GM12878 (cell line): ENCODE measurements at regions not wholly inside any gene's neighbourhood (a gene's known extent, or its start where the extent isn't known, plus 50 kb on each side); places are given as distances from the start of the nearest gene placed in this dataset.

Source experiments
- ATAC-seq: fragments of 200-7000 bp; cut with Tn5 transposase; 3 replicates; pipeline ENCODE4 v1.9.1; 2020; ENCODE audit warnings: mild to moderate bottlenecking, moderate library complexity
- BruUV-seq: library from RNA; stranded (reverse); fragments of 400-500 nt; replicated peaks from 2 replicates; lab custom pipeline; 2021; lab: Mats Ljungman, UMichigan
- CTCF ChIA-PET: fragments of 300-600 bp; sonication (Branson Sonifier 250); formaldehyde crosslinking; extraction: SDS; loops from one replicate; lab custom pipeline; 2021; ENCODE audit warnings: inconsistent platforms; lab: Yijun Ruan, JAX
- POLR2A ChIA-PET: fragments of 350-600 bp; formaldehyde crosslinking; extraction: SDS; loops from one replicate; lab custom pipeline; 2021; ENCODE audit warnings: inconsistent platforms; lab: Charles Lee
- RAD21 ChIA-PET: fragments of 300-600 bp; sonication (Branson Sonifier 250); formaldehyde crosslinking; loops from one replicate; lab custom pipeline; 2023; ENCODE audit warnings: antibody characterized with exemption; ENCODE audit not compliant: unreplicated experiment; lab: Charles Lee
- SMC1A ChIA-PET: fragments of 300-600 bp; sonication (Branson Sonifier 250); formaldehyde crosslinking; loops from one replicate; lab custom pipeline; 2023; ENCODE audit not compliant: unreplicated experiment, uncharacterized antibody; lab: Charles Lee
- DNase-seq: peaks from one replicate; pipeline ENCODE4 v3.0.0-alpha.2; 2011; ENCODE audit warnings: low read depth, low spot score
- FAIRE-seq: peaks from 3 replicates; lab custom pipeline; 2011; peaks lifted over from hg19 to GRCh38; lab: Jason Lieb, UNC
- H2AFZ ChIP-seq: 2 replicates; pipeline ENCODE4 v1.6.0; 2011; ENCODE audit warnings: low read depth, low read length, control low read depth; ENCODE audit not compliant: control insufficient read depth
- H3K27ac ChIP-seq: 2 replicates; pipeline ENCODE4 v1.5.1; 2011; ENCODE audit warnings: control low read depth; ENCODE audit not compliant: control insufficient read depth, insufficient read depth
- H3K27me3 ChIP-seq, 2 experiments: replicated peaks in 1 of 2; 2 replicates each; pipeline versions ENCODE4 v1.6.0 to v1.6.1; 2011; ENCODE audit warnings: low read length in 1 of 2; ENCODE audit not compliant: control insufficient read depth in 2 of 2, insufficient read depth in 2 of 2
- H3K36me3 ChIP-seq, 2 experiments: 2 replicates each; pipeline ENCODE4 v1.5.1; 2011; ENCODE audit warnings: low read length in 1 of 2; ENCODE audit not compliant: control insufficient read depth in 2 of 2, insufficient read depth in 2 of 2
- H3K4me1 ChIP-seq: 2 replicates; pipeline ENCODE4 v1.6.1; 2011; ENCODE audit warnings: mild to moderate bottlenecking, low read length, moderate library complexity, mixed read lengths; ENCODE audit not compliant: control insufficient read depth, insufficient read depth
- H3K4me2 ChIP-seq: 2 replicates; pipeline ENCODE4 v1.6.0; 2011; ENCODE audit warnings: control low read depth; ENCODE audit not compliant: control insufficient read depth, insufficient read depth
- H3K4me3 ChIP-seq: fragments of 200-600 bp; sonication (generic); 2 replicates; pipeline ENCODE4 v1.5.1; 2016
- H3K79me2 ChIP-seq: 2 replicates; pipeline ENCODE4 v1.6.0; 2011; ENCODE audit warnings: low read length; ENCODE audit not compliant: control insufficient read depth, insufficient read depth
- H3K9ac ChIP-seq: 2 replicates; pipeline ENCODE4 v1.8.0; 2011; ENCODE audit warnings: low read length, control low read depth, mixed read lengths; ENCODE audit not compliant: control insufficient read depth, insufficient read depth
- H3K9me3 ChIP-seq: replicated peaks from 3 replicates; pipeline ENCODE4 v1.5.1; 2011; ENCODE audit warnings: mild to moderate bottlenecking, low read length; ENCODE audit not compliant: control insufficient read depth, insufficient read depth
- H4K20me1 ChIP-seq: 2 replicates; pipeline ENCODE4 v1.6.0; 2011; ENCODE audit not compliant: control insufficient read depth, insufficient read depth
- ATF3 ChIP-seq: IDR thresholded peaks from 2 replicates; pipeline ENCODE4 v1.6.1; 2011; ENCODE audit warnings: low read depth, mild to moderate bottlenecking, low read length, moderate library complexity, borderline replicate concordance; ENCODE audit errors: extremely low read depth
- ATF7 ChIP-seq: fragments of 450-650 bp; IDR thresholded peaks from 2 replicates; pipeline ENCODE4 v1.6.1; 2016; ENCODE audit warnings: low read depth, mild to moderate bottlenecking
- IRF5 ChIP-seq: fragments of 450-650 bp; IDR thresholded peaks from 2 replicates; pipeline ENCODE4 v1.6.1; 2017; ENCODE audit warnings: borderline replicate concordance
- RUNX3 ChIP-seq: IDR thresholded peaks from 2 replicates; pipeline ENCODE4 v1.6.1; 2012; ENCODE audit warnings: low read length, inconsistent platforms
- USF2 ChIP-seq: IDR thresholded peaks from 2 replicates; pipeline ENCODE4 v1.6.1; 2011; ENCODE audit warnings: low read depth, low read length, improper control_type of control experiment, borderline replicate concordance
- WGBS: methylation state at CpG from one replicate; pipeline ENCODE4 v1.1.6; 2016; ENCODE audit warnings: low lambda C conversion rate; ENCODE audit not compliant: insufficient replicate concordance, insufficient coverage; ENCODE audit errors: missing lambda C conversion rate; 5-methylcytosine and 5-hydroxymethylcytosine counted together
- in situ Hi-C: fragments of 300-500 bp; cut with MboI; formaldehyde crosslinking; loops from 9 replicates; pipeline ENCODE4 v1.14.3; 2018; ENCODE audit warnings: mixed read lengths
- intact Hi-C: fragments of 100-400 bp; cut with micrococcal nuclease; formaldehyde crosslinking; loops from one replicate; pipeline ENCODE4 v1.14.2; 2022; ENCODE audit not compliant: unreplicated experiment

- Histone ChIP-seq H4K20me1 (no peaks in the 10 kb centered on the region), H3K27me3 (peaks cover 1 to 7% of the 10 kb centered on the region in 2 experiments; a peak in 3 of 4 replicates), H3K36me3 (no peaks in the 10 kb centered on the region; a peak in 1 of 4 replicates), H3K4me2 (peak overlapping the region; percentile 99), H3K9ac (no peak overlapping the region), H3K79me2 (peaks cover 2% of the 10 kb centered on the region), H3K4me3 (peak overlapping the region; percentile 78; the same call in 1 of the 2 replicates), H2AFZ (no peak overlapping the region), H3K27ac (no peak overlapping the region)
- in situ Hi-C loops = no loop called here
- ATAC-seq (no peak), FAIRE-seq (no peak)
- ChIA-PET CTCF (interaction anchor here (0.8 kb wide), 1 partner anchor 161 kb away, joined by 3 read pairs; no protein-coding TSS in a partner anchor), POLR2A (no interaction called here), SMC1A (interaction anchor here (1.0 kb wide), 1 partner anchor 8 kb away, joined by 3 read pairs; no protein-coding TSS in a partner anchor), RAD21 (interaction anchor here (1.1 to 1.4 kb wide), 2 partner anchors 104 to 350 kb away, joined by 3 to 4 read pairs; no protein-coding TSS in a partner anchor)
- intact Hi-C loops = no loop called here
- BruUV-seq = no TSS peak
- TF ChIP-seq USF2 (no peak), ATF3 (no peak), ATF7 (peak; percentile 83), IRF5 (no peak), RUNX3 (peak; percentile 61)
- TF ChIP-seq, all 136 proteins: peak for 2
- 13% methylated on average over 10 of the region's 10 CpGs for WGBS
- H3K4me1 ChIP-seq = peaks cover 6% of the 10 kb centered on the region
- DNase-seq = no peak
- H3K9me3 ChIP-seq = no peaks in the 10 kb centered on the region; the same call in 2 of the 3 replicates
Observed at GRCh38 chr15:62392376-62392775, 227.3 kb upstream of the C2CD4B start.
